Erythroblast (primary cell): ENCODE measurements at regions not wholly inside any gene's neighbourhood (a gene's known extent, or its start where the extent isn't known, plus 50 kb on each side); places are given as distances from the start of the nearest gene placed in this dataset.

ENCODE experiments used
- GATA1 ChIP-seq: IDR thresholded peaks from 2 replicates; pipeline ENCODE4 v1.6.1; 2011; ENCODE audit warnings: low read depth, mild to moderate bottlenecking, control low read depth, low read length, moderate library complexity
- POLR2A ChIP-seq: IDR thresholded peaks from 2 replicates; pipeline ENCODE4 v1.6.1; 2011; ENCODE audit warnings: mild to moderate bottlenecking, low read length

GRCh38 chr2:12059616-12060441 lies 313.4 kb downstream of the LPIN1 start:
- TF ChIP-seq POLR2A (no peak), GATA1 (no peak)
